Activated naive CD4-positive, alpha-beta T cell treated with anti-CD3 and anti-CD28 coated beads, Interleukin-2, amount 50 U/mL, for 16 hours (primary cell): ENCODE measurements at regions not wholly inside any gene's neighbourhood (a gene's known extent, or its start where the extent isn't known, plus 50 kb on each side); places are given as distances from the start of the nearest gene placed in this dataset.
"Not testable (repeated sequence)": the region's sequence is repeated elsewhere in the genome, so short reads cannot be mapped to it uniquely, and the experiment has no call there.

Source experiments
- DNase-seq: peaks from one replicate; pipeline ENCODE4 v3.0.0-alpha.2; 2020

DNA sequence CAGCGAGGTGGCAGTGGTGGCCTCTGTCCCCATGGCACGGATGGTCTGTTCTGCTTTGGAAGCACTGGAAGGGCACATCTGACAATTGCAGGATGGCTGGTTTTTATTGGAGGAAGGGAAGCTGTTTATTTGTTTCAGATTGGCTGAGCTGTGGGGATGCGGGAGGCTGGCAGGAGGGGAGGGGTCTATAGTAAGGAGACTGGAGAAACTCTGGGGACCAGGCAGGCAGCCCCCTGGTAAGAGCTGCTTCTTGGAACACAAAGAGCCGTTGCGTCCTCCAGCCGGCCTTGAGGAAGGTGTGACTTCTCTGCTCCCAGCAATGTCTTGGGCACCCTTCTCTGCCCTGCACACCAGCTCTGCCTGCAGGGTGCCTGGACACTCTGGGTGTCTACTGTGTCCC, 85.1 kb upstream of the SPDYE9 start:
- DNase-seq, result not testable (repeated sequence)

DNA sequence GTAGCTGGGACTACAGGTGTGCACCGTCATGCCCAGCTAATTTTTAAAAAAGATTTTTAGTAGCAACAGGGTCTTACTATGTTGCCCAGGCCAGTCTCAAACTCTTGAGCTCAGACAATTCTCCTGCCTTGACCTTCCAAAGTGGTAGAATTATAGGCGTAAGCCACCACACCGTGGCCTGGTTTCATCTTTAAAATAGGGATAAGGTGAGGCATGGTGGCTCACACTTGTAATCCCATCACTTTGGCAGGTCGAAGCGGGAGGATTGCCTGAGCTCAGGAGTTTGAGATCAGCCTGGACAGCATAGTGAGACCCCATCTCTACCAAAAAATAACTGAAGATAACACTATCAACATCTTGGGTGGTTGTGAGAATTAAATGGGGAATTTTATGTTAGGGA, 84.6 kb upstream of the SPDYE9 start:
- DNase-seq, result not testable (repeated sequence)

DNA sequence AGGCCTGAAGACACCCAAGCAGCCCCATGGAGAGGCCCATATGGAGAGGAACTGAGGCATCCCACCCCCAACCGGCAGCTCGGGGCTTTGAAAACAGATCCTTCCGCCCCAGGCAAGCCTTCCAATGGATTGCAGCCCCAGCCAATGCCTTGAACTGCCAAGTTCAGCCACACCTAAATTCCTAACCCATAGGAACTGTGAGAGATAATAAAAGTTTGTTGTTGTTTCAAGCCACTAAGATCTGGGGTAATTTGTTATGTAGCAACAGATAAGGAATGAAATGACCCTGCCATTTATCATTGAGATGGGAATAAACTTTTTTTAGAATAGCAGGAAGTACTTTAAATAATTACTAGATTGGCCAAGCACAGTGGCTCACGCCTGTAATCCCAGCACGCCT, 80.3 kb upstream of the SPDYE9 start:
- not testable (repeated sequence) for DNase-seq

DNA sequence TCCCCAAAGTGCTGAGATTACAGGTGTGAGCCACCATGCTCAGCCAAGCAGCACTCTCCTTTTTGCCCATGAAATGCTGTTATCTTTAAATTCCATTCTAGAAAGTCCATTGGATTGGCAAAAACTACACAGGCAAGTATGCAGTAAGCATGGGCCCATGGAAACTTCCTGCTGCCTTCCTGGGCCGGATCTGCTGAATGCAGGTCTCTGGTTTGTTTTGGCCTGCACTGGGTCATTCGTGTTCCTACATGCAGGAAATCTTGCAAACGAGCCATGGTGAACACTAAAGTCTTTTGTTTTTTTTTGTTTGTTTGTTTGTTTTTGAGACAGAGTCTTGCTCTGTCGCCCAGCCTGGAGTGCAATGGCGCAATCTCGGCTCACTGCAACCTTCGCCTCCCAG, 76.8 kb upstream of the SPDYE9 start:
- not testable (repeated sequence) for DNase-seq

DNA sequence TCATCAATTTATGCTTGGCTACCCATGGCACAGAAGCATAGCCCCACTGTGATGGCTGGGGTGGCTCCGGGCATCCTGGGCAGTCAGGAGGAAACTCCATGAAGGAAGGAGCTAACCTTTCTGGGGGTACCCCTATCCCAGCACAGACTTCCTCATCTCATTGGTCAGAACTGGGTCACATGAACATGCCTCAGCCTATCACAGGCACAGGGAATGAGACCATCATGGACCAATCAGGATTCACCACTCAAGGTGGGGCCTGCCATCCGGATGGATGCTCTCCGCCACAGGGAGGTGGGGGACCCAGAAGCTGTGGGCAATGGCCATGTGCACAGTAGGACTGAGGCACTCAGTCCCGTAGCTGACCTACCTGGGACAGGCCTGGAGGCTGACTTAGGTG, 75.9 kb upstream of the SPDYE9 start:
- DNase-seq, result not testable (repeated sequence)

DNA sequence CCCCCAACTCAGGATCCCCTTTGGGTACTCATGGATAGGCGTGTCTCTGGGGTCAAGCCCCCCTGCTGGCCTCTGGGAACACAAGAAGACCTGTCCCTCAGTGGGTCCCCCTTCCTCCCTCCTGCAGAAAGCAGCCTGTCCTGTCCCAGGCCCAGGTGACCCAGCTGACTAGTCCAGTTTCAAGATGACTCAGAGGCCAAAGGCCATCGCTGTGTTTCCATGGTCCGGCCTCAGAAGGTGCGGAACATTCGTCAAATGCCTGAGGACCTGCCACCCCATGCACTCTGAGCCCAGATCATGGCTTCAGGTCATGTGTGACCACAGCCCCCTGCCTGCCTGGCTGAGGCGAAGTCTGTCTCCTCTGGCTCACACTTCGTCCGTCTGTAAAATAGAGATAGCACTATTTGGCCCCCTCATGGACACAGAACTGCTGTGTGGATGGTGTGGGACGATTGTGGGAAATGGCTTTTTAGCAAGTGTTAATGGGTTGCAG, 71.4 kb upstream of the SPDYE9 start:
- not testable (repeated sequence) for DNase-seq

DNA sequence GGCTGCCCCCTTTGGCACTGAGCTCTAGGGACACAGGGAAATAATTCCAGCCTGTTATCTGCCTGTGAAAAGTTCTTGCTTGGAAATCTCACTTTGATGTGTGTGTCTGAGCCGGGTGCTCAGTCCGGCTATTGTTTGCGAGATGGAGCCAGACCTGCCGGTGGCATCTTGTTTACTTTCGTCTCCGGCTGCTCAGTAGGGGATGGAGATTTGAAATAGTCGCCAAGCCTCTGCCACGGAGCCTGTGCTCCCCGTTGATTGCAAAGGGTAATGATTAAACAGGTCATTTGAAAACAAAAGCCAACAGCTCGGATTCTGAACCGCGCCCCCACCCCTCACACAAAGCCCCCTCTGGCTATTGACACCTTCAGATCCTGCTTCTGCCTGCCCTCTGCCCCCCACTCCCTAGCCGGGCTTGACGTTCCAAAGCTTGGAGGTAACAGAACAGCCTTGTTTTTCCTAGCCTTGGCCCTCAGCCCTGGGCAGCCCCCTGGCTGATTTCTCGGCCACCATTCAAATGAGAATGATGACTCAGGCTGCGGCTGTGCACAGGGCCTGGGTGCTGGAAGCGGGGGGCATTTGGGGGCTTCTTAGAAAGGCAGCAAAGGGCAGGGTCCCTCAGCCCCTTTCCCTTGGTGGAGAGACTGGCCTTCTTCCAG, 70.8 kb upstream of the SPDYE9 start:
- DNase-seq, result not testable (repeated sequence)

DNA sequence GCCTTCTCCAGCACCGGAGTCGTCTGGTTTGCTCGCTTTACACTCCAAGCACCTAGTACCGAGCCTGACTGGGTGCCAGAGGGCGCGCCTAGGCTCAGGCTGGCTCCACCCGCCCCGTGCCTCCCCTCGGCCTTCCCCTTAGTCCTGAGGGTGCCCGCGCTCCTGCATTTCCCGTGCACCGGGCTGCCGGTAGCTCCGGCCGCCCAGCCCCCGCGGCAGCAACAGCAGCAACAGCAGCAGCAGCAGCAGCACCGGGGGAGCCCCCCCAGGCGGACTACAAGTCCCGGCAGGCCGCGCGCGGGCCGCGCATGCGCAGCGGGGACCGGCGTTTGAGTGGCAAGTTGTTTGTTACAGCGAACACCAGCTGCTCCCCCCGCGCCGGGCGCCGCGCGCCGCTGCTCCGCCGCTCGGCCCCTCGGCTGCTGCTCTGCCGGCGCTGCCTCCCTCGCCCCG, 68.8 kb upstream of the SPDYE9 start:
- DNase-seq, result peak; percentile 86

DNA sequence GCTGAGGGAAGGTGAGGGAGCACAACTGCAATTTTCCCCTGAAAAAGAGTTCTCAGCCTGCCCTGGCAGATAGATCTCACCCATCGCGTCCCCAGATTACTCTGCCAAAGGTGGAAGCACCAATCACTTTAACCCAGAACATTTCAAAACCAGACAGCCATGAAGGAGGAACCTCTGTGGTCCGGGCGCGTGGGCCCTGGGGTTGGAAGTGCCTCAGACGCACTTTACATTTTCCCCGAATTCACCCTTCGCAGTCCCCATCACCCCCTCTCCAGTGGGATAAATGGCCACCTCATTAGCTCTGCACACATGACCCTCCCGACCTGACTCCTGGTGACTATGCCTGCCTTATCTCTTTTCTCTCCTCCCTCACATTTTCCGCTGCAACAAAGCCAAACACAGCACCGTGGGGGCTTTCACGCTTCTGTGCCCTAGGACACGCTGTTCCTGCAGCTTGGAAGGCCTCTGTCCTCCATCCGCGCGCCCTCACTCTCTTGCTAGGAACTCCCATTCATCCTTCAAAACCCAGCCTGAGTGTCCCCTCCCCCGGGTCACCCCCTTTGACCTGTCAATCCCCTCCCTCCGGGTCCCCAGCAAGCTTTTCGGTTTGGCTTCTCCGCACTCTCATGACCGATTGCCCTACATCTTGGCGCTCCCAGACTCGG, 68.2 kb upstream of the SPDYE9 start:
- DNase-seq, result not testable (repeated sequence)

DNA sequence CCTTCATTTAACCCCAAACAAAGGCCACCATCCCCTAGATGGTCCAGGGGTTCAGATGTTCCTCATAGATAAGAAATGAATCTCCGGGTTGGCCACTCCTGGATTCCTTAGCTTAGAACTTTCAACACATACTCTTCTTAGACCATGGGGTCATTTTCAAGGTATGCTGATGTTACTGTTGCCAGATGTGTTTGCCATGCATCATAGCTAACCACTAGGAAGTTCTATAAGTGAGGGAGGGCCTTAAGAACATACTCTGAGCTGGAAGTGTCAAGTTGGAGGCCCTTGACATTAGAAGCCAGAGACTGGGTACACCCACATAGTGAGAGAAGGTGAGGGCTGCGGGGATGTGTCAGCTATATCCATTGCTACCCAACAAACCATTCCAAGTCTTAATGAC, 62.7 kb upstream of the SPDYE9 start:
- DNase-seq, result not testable (repeated sequence)

DNA sequence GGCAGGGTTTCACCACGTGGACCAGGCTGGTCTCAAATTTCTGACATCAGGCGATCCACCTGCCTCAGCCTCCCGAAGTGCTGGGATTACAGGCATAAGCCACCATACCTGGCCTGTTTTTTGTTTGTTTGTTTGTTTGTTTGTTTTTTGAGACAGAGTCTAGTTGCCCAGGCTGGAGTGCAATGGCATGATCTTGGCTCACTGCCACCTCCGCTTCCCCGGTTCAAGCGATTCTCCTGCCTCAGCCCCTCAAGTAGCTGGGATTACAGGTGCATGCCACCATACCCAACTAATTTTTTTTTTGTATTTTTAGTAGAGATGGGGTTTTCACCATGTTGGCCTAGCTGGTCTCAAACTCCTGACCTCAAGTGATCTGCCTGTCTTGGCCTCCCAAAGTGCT, 61.8 kb upstream of the SPDYE9 start:
- not testable (repeated sequence) for DNase-seq

DNA sequence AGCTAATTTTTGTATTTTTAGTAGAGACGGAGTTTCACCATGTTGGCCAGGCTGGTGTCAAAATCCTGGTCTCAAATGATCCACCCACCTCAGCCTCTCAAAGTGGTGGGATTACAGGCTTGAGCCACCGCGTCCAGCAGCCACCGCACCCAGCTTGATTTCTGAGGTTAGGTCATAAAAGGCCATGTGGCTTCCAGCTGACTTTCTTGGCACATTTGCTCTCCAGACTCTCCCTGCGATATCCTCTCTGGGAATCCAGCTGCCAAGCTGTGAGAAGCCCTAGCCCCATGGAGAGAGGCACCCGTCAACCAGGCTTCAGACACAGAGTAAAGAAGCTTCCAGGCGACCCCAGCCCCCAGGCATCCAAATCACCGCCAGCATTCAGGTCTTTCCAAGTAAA, 58.2 kb upstream of the SPDYE9 start:
- DNase-seq, result not testable (repeated sequence)

DNA sequence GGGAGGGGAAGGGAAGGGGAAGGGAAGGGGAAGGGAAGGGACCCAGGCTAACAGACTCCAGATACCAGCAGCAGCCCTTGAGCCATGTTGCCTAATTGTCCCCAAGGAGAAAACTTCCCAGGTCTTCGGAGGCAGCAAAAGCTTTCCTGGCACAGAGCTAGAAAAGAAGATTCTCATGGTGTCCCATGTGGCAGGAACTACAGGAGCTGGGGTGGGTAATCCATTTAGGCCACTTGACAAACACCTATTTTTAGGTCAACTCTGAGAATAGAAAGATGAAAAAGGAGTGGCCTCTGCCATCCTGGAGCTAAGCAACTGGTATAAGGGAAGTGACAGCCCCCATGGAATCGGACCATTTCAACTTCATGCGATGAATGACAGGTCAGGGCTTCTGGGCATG, 52.1 kb upstream of the SPDYE9 start:
- not testable (repeated sequence) for DNase-seq
